H7 (cell line): ENCODE measurements at regions not wholly inside any gene's neighbourhood (a gene's known extent, or its start where the extent isn't known, plus 50 kb on each side); places are given as distances from the start of the nearest gene placed in this dataset.
A peak's percentile ranks its signal among the peaks of the same experiment; 100 is the strongest.
"Not testable (repeated sequence)": the region's sequence is repeated elsewhere in the genome, so short reads cannot be mapped to it uniquely, and the experiment has no call there.

ENCODE experiments used
- DNase-seq: peaks from one replicate; pipeline ENCODE4 v3.0.0; 2012
- H3K27me3 ChIP-seq: 2 replicates; pipeline ENCODE4 v1.6.0; 2011; ENCODE audit warnings: mild to moderate bottlenecking, low read length; ENCODE audit not compliant: control insufficient read depth, insufficient read depth
- H3K36me3 ChIP-seq: replicated peaks from 2 replicates; pipeline ENCODE4 v1.5.1; 2011; ENCODE audit warnings: low read length; ENCODE audit not compliant: control insufficient read depth, insufficient read depth
- H3K4me3 ChIP-seq: 2 replicates; pipeline ENCODE4 v1.5.1; 2011; ENCODE audit warnings: low read depth, mild to moderate bottlenecking, control low read depth, low read length, moderate library complexity; ENCODE audit not compliant: insufficient read depth

DNA sequence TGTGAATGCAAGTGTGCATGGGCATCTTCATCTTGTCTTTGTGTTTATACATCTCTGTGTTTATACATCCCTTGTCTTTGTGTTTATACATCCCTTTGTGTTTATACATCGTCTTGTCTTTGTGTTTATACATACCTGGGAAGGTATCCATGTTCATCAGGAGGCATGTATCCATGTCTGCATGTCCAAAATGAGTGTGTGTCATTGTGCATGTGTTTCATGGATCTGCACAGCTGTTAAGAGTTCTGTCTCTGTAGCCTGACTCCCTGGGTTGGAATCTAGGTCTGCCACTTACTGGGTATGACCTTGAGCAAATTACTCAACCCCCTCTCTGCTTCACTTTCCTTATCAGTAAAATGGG lies 50.1 kb upstream of the SIRPA start:
- Histone ChIP-seq H3K4me3 (no peak overlapping the region), H3K27me3 (no peaks in the 10 kb centered on the region; the same call in 1 of the 2 replicates), H3K36me3 (no peaks in the 10 kb centered on the region)
- DNase-seq = no peak

DNA sequence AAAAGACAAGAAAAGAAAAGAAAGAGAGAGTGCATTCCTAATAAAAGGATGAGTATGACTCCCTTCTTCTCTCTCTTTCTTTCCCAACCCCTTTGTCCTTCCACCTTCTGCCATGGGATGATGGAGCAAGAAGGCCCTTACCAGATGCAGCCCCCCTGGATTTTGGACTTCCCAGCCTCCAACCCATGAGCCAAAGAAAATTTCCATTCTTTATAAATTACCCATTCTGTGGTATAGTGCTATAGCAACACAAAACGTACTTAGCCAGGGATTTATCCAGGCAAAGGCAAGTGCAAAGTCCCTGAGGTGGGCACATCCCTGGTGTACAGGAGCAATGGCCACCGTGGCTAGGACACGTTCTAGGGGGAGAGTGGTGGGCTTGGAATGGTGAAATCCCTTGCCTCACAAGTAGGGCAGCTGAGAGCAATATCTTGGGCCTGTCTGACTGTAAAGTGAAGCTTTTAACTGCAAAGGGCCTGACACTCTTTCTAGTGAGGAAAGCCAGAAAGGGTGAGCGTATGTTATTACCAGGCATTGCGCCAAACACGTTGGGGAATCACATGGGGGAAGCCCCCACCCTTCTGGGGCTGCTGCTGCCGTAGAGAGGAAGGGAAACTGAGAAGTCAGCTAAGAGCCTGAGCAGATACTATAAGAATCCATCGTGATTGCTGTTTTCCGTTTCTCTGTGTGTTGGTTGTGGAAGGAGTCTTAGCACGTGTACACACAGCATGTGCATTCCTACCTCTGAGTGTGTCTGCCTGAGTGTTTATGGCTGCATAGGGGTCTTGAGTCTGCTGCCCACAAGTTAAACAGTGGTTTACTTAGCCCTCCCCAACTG lies 50.7 kb upstream of the SIRPA start:
- no peak for DNase-seq
- H3K27me3 ChIP-seq = no peaks in the 10 kb centered on the region; the same call in 1 of the 2 replicates

DNA sequence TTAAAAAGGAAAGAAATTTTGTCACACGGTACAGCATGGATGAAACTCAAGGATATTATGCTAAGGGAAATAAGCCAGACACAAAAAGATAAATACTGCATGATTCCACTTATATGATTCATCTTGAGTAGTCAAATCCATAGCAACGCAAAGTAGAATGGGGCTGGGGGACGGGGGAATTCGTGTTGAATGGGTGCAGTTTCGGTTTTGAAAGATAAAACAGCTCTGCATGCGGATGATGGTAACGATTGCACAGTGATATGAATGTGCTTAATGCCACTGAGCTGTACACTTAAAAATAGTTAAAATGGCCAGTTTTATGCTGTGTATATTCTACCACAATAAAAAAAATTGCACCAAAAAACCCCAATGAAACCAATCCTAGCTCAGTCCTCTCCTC lies 52.9 kb upstream of the SIRPA start:
- Histone ChIP-seq H3K27me3 (no peaks in the 10 kb centered on the region; the same call in 1 of the 2 replicates), H3K4me3 (no peak overlapping the region), H3K36me3 (no peaks in the 10 kb centered on the region)
- DNase-seq = no peak

More for the DNA sequence above, 50.7 kb upstream of the SIRPA start:
- no peaks in the 10 kb centered on the region for H3K36me3 ChIP-seq
- no peak overlapping the region for H3K4me3 ChIP-seq

DNA sequence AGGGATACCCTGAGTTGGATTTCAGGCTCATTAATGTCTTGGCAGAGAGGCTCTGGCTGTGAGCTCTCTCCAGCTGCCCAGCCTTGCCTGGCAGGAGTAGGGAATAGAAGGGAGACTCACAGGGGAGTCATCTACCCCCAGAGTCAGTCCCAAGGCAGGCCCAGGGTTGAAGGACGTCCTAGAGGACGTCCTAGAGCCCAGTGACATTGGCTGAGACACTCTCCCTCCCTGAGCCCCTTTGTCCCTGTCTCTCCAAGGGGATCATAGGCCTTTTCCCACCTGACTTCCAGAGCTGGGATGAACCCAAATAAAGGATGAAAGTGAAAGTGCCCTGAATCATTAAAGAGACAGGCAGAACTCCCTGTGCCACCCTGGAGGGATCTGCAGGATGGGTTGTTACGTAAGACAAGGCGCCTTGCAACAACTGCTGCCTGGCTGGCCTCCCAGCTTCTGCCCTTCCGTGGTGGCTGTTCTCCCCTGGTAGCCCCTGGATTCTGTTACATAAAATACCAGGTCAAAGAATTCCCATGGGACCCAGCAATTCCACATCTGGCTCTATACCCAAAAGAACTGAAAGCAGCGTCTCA lies 53.6 kb upstream of the SIRPA start:
- H3K4me3 ChIP-seq = no peak overlapping the region
- H3K36me3 ChIP-seq = no peaks in the 10 kb centered on the region
- no peaks in the 10 kb centered on the region; the same call in 1 of the 2 replicates for H3K27me3 ChIP-seq
- DNase-seq = no peak

DNA sequence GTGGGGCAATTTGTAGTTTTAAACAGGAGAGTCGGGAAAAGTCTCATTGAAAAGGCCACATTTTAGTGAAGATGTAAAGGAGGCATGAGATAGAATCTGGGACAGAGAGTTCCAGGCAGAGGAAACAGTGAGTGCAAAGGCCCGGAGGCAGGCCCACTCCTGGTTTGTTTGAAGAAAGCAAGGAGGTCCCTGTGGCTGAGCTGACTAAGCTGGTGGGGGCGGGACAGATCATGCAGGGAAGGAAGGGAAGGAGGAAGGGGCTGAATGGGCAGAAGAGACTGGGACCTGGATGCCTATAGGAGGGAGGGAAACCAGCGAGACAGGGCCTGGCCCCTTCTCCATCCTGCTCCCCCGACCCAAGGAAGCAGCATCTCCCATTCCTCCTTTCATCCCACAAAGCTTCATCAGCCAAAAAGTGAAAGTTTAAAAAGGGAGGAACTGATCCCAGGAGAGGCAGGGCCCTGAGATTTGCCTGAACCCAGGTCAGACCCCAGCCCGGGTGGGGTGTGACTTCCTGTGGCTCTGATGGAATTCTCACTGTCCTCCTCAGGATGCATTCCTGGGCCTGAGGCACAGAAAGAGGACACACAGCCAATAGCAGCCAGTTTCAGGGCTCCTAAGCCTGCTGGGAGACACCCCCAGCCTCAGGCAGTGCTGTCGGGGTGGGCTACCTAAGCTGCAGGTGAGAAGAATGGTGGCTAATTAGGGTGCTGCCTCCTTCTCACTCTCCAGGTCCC lies 54.2 kb upstream of the SIRPA start:
- no peak for DNase-seq
- H3K4me3 ChIP-seq = no peak overlapping the region
- H3K36me3 ChIP-seq = no peaks in the 10 kb centered on the region
- no peaks in the 10 kb centered on the region; the same call in 1 of the 2 replicates for H3K27me3 ChIP-seq

DNA sequence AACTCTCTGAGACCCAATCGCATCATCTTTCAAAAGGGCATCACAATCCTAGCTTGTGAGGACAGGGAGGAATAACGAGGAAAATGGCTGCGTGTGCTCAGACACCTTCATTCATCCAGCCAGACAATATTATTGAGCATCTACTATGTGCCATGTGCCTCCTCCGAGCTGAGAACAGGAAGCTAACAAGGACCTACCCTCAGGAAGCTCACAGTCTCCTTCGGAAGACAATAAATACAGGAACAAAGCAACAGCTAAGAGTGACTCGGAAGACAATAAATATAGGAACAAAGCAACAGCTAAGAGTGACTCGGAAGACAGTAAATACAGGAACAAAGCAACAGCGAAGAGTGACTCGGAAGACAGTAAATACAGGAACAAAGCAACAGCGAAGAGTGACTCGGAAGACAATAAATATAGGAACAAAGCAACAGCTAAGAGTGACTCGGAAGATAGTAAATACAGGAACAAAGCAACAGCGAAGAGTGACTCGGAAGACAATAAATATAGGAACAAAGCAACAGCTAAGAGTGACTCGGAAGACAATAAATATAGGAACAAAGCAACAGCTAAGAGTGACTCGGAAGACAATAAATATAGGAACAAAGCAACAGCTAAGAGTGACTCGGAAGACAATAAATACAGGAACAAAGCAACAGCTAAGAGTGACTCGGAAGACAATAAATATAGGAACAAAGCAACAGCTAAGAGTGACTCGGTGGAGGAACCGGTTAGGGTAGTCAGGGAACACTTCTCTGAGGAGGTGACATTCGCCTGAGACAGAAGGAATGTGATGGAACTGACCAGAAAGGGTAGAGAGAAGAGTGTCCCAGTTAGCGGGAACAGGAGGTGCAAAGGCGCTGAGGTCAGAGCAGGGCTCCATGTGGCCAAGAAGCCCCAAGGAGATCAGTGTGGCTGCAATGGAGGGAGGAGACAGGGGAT lies 55.6 kb upstream of the SIRPA start:
- DNase-seq, H3K36me3 ChIP-seq, H3K27me3 ChIP-seq, H3K4me3 ChIP-seq: not testable (repeated sequence)

DNA sequence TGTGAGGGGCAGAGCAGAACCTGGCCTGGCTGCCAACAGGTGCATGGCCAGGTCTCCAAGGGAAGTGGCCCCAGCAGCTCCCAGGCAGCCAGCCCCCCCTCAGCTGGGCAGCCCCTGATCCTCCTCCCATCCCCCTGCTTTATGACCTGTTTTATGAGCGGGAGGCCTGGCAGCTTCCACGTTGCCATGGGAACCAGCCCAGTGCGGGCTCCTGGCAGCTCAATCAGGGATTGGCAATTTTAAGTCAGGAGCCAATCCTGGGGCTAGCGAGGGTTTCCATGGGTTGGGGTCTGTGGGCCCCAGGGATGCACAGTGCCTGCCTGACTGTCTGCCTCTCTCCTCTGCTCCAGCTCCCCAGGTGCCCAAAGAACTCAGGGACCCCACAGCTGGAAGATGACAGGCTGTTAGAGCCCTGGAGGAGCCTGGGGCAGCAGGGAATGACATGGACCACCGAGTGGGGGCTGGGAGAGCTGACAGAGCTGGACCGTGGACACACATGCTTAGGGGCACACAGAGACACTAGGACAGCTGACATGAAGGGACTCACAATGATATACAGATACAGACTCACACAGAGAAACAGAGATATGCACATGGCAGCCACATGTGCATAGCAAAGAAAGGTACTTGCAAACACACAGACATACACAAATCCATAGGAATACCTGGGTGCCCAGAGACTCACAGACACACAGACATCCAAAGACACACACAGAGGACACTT lies 56.5 kb upstream of the SIRPA start:
- no peak overlapping the region for H3K4me3 ChIP-seq
- H3K36me3 ChIP-seq = no peaks in the 10 kb centered on the region
- H3K27me3 ChIP-seq = no peaks in the 10 kb centered on the region; the same call in 1 of the 2 replicates
- peak; percentile 62 for DNase-seq

DNA sequence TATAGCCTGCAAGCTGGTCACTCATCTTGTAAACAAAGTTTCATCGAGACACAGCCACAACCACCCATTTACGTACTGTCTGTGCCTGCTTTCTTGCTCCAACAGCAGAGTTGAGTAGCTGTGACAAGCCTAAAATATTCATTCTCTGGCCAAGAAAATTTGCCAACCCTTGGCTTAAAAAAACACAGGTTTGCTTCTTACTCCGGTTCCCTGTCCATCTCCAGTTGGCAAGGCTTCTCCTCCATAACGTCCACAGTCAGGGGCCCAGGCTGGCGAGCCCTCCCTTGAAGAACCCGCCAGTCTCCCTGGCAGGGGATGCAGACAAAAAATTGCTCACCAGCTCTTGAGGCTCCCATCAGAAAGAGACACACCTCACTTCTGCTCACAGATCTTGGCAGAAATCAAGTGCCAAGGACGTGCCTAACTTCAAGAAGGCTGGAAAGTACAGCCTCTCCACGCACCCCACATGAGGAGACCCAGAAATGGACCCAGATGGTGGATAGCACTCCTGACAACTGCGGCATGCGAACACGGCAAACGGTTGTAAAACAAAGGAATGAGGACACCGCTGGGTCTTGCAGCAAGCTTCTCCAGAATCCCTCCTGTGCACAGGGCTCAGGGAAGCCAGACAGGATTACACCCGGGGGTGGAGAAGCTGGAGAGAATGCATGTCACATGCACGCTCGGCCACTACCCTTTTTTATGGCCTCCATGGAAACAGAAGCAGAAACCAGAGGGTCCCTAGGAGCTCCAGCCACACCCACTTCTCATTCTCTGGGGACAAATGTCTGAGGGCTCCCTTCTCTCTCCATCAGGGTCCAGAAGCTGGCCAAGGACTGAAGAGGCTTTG lies 59.8 kb upstream of the SIRPA start:
- no peaks in the 10 kb centered on the region for H3K27me3 ChIP-seq
- H3K36me3 ChIP-seq = no peaks in the 10 kb centered on the region
- no peak for DNase-seq
- no peak overlapping the region for H3K4me3 ChIP-seq

DNA sequence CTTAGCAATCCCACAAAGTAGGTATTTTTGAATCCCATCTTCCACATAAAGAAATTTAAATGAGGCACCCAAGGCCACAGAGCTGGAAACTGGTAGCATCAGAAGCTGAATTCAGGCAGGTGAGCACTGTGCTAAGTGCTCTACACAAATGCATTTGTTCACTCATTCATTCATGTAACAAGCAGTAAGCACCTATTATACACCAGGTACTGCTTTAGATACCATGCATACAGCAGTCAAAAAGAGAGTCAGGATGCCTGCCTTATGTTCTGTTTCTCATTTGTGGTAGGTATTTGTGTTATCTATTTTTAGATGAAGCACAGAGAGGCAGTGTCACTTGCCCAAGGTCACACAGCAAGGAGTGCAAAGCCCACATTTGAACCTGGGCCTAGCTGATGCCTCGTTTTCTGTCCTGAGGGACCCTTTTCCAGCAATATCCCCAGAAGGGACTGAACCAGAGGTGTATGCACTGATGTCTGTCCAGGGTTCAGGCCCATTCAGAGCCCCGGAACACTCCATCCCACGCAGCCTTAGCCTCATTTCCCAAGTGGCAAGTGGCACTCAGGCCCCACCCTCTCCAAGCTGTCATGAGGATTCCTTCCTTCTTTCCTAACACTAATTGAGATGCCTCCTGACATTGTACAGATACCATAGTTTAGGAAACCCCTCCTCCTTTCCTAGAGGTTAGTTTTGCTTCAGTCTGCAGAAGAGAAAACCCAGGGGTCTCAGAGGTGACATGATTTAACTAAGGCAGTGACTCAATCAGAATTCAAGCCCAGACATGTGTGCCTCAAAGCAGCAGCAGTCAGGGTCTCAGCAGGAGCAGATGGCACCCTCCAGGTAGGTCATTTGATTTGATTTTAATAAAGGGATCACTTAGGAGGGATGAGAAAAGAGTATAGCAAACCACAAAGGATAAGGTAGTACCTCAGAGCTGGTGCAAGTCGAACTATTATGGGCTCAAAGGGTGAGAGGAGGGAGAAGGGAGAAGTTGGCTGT lies 61.2 kb upstream of the SIRPA start:
- Histone ChIP-seq H3K4me3 (no peak overlapping the region), H3K27me3 (no peaks in the 10 kb centered on the region), H3K36me3 (no peaks in the 10 kb centered on the region)
- no peak for DNase-seq

DNA sequence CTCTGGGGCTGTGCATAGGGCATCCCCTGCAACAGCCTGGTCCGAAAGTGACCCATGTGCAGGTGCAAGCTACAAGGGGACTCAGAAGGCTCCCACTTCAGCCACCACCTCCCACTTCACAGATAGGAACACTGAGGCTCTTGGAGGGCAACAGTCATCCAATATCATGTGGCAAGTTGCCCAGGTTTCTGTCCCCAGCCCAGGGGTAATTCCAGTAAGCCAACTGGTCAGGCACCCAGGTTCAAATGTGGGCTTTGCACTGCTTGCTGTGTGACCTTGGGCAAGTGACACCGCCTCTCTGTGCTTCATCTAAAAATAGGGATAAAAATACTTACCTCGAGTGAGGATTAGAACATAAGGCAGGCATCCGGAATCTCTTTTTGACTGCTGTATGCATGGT lies 62.0 kb upstream of the SIRPA start:
- Histone ChIP-seq H3K27me3 (no peaks in the 10 kb centered on the region), H3K36me3 (no peaks in the 10 kb centered on the region), H3K4me3 (no peak overlapping the region)
- no peak for DNase-seq

DNA sequence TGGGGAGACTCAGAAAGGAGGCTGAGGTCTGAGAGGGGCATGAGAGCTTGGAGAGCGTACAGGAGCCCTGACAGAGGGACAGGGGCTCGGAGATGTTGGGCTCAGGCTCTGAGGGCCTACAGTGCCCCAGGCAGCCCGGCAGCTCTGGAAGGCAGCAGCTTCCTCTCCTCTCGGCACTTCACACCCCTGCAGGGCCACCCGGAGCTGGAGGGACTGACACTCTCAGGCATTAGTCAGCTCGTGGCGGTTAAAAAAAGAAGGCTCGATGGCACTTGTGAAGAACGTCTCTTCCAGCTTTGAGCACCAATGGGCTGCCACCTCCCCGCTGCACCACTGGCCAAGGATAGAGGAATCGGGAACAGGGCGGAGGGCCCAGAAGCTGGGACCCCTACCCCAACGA lies 62.6 kb upstream of the SIRPA start:
- H3K36me3 ChIP-seq = no peaks in the 10 kb centered on the region
- no peak overlapping the region for H3K4me3 ChIP-seq
- DNase-seq = peak; percentile 58
- no peaks in the 10 kb centered on the region for H3K27me3 ChIP-seq

DNA sequence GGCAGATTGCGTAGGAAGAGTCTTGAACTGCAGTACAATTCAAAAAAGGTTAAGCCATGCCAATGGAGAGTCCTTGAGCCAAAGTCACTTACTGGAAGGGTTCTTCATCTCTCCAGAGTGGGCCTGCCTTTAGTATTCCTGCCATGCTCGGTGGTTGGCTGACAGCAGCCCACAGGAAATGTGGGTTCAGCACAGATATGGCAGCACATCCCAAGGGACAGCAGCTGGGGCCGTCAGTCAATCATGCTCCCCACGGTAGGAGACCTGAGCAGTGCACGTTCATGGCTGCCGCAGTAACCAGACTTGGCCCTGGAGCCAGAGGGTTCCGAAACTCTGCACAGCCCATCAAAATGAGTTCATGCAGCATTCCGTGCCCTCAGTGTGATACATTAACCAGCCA lies 63.6 kb upstream of the SIRPA start:
- Histone ChIP-seq H3K4me3 (no peak overlapping the region), H3K27me3 (no peaks in the 10 kb centered on the region), H3K36me3 (no peaks in the 10 kb centered on the region)
- no peak for DNase-seq
